ENCODE measurements at regions not wholly inside any gene's neighbourhood (a gene's known extent, or its start where the extent isn't known, plus 50 kb on each side); places are given as distances from the start of the nearest gene placed in this dataset.
"Not testable (repeated sequence)": the region's sequence is repeated elsewhere in the genome, so short reads cannot be mapped to it uniquely, and the experiment has no call there.

DNA sequence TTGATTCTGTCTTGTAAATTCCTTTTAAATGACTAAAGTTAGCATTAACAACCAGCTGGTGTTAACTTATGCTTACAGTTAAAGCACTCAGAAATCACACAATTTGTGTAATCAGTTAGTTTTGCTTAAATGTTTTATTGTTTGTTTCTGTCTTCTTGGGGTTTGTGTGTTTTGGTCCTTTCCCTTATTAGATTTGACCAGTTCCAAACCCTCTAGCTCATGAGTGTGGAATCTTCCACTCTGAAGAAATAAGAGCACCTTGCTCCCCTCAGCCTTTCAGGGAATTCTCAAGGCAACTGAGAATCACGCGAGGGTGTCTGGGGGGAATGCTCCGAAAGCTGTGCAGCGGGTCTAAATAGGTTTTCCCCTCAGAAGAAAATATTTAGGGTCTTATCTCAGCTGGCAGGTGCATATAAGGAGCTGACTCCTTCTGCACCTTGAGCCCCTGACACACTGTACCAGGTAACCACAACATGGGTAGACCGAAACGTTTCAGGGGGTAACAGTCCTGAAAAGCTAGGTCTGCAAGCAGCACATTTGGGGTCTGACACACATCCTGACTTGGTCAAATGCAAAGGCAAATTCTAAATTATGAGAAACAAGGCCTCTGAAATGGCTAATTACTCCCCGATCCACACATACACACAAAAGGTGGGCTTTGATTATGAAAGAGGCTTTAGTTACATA lies 188.1 kb upstream of the ETV3 start:
- DNase-seq (ENCODE audit: low read depth): no peak
- TF ChIP-seq, protein P1, sequence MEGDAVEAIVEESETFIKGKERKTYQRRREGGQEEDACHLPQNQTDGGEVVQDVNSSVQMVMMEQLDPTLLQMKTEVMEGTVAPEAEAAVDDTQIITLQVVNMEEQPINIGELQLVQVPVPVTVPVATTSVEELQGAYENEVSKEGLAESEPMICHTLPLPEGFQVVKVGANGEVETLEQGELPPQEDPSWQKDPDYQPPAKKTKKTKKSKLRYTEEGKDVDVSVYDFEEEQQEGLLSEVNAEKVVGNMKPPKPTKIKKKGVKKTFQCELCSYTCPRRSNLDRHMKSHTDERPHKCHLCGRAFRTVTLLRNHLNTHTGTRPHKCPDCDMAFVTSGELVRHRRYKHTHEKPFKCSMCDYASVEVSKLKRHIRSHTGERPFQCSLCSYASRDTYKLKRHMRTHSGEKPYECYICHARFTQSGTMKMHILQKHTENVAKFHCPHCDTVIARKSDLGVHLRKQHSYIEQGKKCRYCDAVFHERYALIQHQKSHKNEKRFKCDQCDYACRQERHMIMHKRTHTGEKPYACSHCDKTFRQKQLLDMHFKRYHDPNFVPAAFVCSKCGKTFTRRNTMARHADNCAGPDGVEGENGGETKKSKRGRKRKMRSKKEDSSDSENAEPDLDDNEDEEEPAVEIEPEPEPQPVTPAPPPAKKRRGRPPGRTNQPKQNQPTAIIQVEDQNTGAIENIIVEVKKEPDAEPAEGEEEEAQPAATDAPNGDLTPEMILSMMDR (conservative IDR thresholded peaks at IDR 0.05; ENCODE audit: low read length): no peak
- no peak overlapping the region for H3K4me3 ChIP-seq (ENCODE audit: low read length)

DNA sequence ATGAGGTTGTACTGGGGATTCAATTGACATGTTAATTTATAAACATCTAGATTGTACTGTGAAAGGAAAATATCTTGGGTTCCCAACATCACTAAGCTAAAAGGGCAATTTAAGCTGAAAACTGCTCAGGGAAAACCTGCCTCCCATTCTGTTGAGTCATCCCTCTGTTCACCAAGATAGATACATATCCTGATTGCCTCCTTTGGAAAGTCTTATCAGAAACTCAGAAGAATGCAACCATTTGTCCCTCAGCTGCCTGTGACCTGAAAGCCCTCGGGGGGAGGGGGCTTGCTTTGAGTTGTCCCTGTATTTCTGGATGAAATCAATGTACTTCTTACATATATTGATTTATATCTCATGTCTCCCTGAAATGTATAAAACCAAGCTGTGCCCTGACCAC lies 187.0 kb upstream of the ETV3 start:
- TF ChIP-seq, protein P1 (conservative IDR thresholded peaks at IDR 0.05; ENCODE audit: low read length): no peak
- no peak overlapping the region for H3K4me3 ChIP-seq (ENCODE audit: low read length)
- DNase-seq (ENCODE audit: low read depth): no peak

DNA sequence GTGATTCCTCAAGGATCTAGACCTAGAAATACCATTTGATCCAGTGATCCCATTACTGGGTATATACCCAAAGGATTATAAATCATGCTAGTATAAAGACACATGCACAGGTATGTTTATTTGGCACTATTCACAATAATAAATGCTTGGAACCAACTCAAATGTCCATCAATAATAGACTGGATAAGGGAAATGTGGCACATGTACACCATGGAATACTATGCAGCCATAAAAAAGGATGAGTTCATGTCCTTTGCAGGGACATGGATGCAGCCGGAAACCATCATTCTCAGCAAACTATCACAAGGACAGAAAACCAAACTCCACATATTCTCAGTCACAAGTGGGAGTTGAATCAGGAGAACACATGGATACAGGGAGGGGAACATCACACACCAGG lies 183.8 kb upstream of the ETV3 start:
- DNase-seq (ENCODE audit: low read depth); H3K4me3 ChIP-seq (ENCODE audit: low read length): not testable (repeated sequence)

DNA sequence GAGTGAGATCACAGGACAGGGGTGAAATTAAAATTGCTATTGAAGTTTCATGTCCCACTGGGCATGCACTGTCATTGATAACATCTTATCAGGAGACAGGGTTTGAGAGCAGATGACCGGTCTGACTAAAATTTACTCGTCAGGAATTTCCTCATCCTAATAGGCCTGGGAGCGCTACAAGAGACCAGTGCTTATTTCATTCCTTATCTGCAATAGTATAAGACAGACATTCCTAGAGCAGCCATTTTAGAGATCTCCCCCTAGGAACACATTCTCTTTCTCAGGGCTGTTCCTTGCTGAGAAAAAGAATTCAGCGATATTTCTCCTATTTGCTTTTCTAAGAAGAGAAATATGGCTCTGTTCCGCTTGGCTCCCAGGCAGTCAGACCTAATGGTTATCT lies 181.4 kb upstream of the ETV3 start:
- H3K4me3 ChIP-seq (ENCODE audit: low read length): no peak overlapping the region
- TF ChIP-seq, protein P1 (conservative IDR thresholded peaks at IDR 0.05; ENCODE audit: low read length): no peak
- DNase-seq (ENCODE audit: low read depth): no peak

DNA sequence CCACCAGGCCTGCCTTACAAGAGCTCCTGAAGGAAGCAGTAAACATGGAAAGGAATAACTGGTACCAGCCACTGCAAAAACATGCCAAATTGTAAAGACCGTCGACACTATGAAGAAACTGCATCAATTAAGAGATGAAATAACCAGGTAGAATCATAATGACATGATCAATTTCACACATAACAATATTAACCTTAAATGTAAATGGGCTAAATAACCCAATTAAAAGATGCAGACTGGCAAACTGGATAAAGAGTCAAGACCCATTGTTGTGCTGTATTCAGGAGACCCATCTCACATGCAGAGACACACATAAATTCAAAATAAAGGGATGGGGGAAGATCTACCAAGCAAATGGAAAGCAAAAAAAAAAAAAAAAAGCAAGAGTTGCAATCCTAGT lies 179.0 kb upstream of the ETV3 start:
- not testable (repeated sequence) for DNase-seq (ENCODE audit: low read depth); H3K4me3 ChIP-seq (ENCODE audit: low read length)

DNA sequence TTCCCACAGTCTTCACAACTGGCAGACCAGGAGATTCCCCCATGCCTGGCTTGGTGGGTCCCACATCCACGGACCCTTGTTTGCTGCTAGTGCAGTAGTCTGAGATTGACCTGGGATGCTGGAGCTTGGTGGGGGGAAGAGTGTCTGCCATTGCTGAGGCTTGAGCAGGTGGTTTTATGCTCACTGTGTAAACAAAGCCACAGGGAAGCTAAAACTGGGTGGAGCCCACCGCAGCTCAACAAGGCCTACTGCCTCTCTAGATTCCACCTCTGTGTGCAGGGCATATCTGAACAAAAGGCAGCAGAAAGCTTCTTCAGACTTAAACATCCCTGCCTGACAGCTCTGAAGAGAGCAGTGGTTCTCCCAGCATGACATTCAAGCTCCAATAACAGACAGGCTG lies 177.3 kb upstream of the ETV3 start:
- TF ChIP-seq, protein P1 (conservative IDR thresholded peaks at IDR 0.05; ENCODE audit: low read length): no peak
- DNase-seq (ENCODE audit: low read depth): no peak
- H3K4me3 ChIP-seq (ENCODE audit: low read length): no peak overlapping the region

DNA sequence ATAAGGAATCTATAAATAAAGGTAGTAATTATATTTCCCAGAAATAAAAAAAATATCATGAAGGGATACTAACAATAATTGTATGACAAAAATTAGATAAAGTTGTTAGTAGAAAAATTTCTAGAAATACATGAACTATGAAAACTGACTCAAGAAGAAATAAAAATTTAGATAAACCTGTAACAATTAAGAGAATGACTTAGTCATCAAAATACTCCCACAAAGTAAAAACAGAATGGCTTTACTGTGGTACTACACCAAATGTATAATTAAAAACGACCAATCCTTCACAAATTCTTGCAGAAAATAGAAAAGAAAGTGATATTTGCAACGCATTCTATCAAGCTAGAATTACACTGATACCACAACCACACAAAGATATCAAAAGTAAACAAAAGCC lies 176.2 kb upstream of the ETV3 start:
- H3K4me3 ChIP-seq (ENCODE audit: low read length): no peak overlapping the region
- TF ChIP-seq, protein P1 (conservative IDR thresholded peaks at IDR 0.05; ENCODE audit: low read length): no peak
- no peak for DNase-seq (ENCODE audit: low read depth)

DNA sequence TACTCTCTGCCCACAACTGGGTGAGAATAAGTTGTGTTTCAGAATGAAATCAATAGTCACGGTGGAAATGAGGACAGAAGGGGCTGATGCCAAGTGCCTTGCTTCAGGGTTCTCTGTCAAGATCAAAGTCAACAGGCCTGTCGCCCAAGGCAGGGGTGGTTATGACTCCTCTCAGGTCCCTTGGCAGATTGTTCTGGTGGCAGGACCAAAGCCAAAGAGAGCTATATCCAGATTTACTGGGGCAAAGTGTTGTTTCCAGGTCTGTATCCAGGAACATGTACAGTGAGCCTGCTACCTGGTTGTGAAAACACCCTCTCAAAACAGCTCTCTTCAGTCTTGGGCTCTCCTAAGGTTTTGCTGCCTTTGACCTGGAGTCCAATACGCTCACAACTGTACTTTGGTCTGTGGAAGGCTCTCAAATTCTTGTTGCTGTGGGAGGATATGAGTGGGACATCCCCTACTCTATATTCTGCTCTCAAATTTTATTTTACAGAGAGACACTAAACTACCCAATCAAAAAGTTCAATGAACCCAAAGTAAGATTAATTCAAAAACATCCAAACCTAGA lies 175.1 kb upstream of the ETV3 start:
- TF ChIP-seq, protein P1 (conservative IDR thresholded peaks at IDR 0.05; ENCODE audit: low read length): no peak
- DNase-seq (ENCODE audit: low read depth): no peak

More for the DNA sequence above, 175.1 kb upstream of the ETV3 start:
- no peak overlapping the region for H3K4me3 ChIP-seq (ENCODE audit: low read length)

Data from AG10803 (cell line).